D341Med (cell line): ENCODE measurements at regions not wholly inside any gene's neighbourhood (a gene's known extent, or its start where the extent isn't known, plus 50 kb on each side); places are given as distances from the start of the nearest gene placed in this dataset.
"Not testable (repeated sequence)": the region's sequence is repeated elsewhere in the genome, so short reads cannot be mapped to it uniquely, and the experiment has no call there.

ENCODE experiments used
- DNase-seq: peaks from one replicate; pipeline ENCODE4 v3.0.0; 2012; ENCODE audit warnings: low spot score

GRCh38 chr3:89533275-89533674, 425.9 kb downstream of the EPHA3 start:
- no peak for DNase-seq

GRCh38 chr3:89554587-89554986, 447.2 kb downstream of the EPHA3 start:
- DNase-seq, result not testable (repeated sequence)

GRCh38 chr3:89558711-89559110, 451.3 kb downstream of the EPHA3 start:
- DNase-seq, result no peak

- DNase-seq, result no peak
Measured at GRCh38 chr3:89560568-89560967, 453.1 kb downstream of the EPHA3 start.

- no peak for DNase-seq
Measured at GRCh38 chr3:89562373-89562772, 455.0 kb downstream of the EPHA3 start.

- no peak for DNase-seq
Measured at GRCh38 chr3:89565098-89565497, 457.7 kb downstream of the EPHA3 start.

GRCh38 chr3:89570465-89570864, 463.0 kb downstream of the EPHA3 start:
- DNase-seq, result no peak

- no peak for DNase-seq
Measured at GRCh38 chr3:89571298-89571697, 463.9 kb downstream of the EPHA3 start.

GRCh38 chr3:89571707-89572106, 464.3 kb downstream of the EPHA3 start:
- no peak for DNase-seq

- DNase-seq, result no peak
Measured at GRCh38 chr3:89572261-89572660, 464.8 kb downstream of the EPHA3 start.

- DNase-seq, result no peak
Measured at GRCh38 chr3:89576417-89576816, 469.0 kb downstream of the EPHA3 start.

GRCh38 chr3:89577637-89578530, 470.5 kb downstream of the EPHA3 start:
- DNase-seq, result no peak

- DNase-seq, result no peak
Measured at GRCh38 chr3:89580859-89581258, 473.4 kb downstream of the EPHA3 start.

GRCh38 chr3:89584398-89584797, 477.0 kb downstream of the EPHA3 start:
- no peak for DNase-seq

GRCh38 chr3:89586256-89586655, 478.8 kb downstream of the EPHA3 start:
- no peak for DNase-seq

- DNase-seq, result no peak
Measured at GRCh38 chr3:89586676-89587075, 479.3 kb downstream of the EPHA3 start.

GRCh38 chr3:89606151-89606550, 498.7 kb downstream of the EPHA3 start:
- no peak for DNase-seq

GRCh38 chr3:89612027-89612426, 504.6 kb downstream of the EPHA3 start:
- DNase-seq, result no peak

GRCh38 chr3:89613241-89613640, 505.8 kb downstream of the EPHA3 start:
- no peak for DNase-seq

GRCh38 chr3:89617706-89618105, 510.3 kb downstream of the EPHA3 start:
- DNase-seq, result peak; percentile 13

- DNase-seq, result no peak
Measured at GRCh38 chr3:89619263-89619662, 511.8 kb downstream of the EPHA3 start.

GRCh38 chr3:89622063-89622700, 514.8 kb downstream of the EPHA3 start:
- DNase-seq, result no peak

- DNase-seq, result no peak
Measured at GRCh38 chr3:89624494-89624893, 517.1 kb downstream of the EPHA3 start.

- DNase-seq, result no peak
Measured at GRCh38 chr3:89625945-89626344, 518.5 kb downstream of the EPHA3 start.
